ENCODE measurements at regions not wholly inside any gene's neighbourhood (a gene's known extent, or its start where the extent isn't known, plus 50 kb on each side); places are given as distances from the start of the nearest gene placed in this dataset.
"Not testable (repeated sequence)": the region's sequence is repeated elsewhere in the genome, so short reads cannot be mapped to it uniquely, and the experiment has no call there.

DNA sequence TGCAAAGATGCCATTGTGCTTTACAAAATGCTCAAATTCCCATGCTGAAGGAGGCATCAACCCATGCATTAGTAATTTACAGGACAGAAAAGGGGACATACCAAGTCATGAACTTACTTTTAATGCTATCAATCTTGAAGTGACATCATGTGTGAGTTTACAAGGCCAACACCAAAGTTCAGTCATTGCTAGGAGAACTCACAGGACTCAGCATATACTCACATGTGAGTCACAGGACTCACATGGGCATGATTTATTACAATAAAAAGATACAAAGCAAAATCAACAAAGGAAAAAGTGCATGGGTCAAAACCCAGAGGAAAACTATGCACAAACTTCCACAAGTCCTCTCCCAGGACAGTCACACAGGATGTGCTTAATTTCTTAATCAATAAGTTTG, 1656.0 kb downstream of the MRPL39 start:
- no peak for DNase-seq

DNA sequence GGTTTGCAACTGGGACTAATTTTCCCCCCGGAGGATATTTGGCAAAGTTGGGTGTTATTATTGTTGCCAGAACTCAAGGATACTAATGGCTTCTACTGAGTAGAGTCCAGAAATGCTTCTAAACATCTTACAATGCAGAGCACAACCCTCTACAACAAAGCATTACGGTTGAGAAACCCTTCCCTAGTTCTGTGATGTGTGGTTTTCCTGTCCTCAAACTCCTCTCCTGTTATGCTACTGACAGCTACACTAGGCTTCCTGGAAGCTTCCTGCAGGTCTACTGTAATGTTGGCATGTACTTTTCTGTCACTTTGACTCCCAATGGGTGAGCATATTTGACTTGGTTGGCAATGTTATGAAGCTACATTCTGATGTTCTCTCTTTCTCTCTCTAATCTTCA, 1656.9 kb downstream of the MRPL39 start:
- DNase-seq = no peak

DNA sequence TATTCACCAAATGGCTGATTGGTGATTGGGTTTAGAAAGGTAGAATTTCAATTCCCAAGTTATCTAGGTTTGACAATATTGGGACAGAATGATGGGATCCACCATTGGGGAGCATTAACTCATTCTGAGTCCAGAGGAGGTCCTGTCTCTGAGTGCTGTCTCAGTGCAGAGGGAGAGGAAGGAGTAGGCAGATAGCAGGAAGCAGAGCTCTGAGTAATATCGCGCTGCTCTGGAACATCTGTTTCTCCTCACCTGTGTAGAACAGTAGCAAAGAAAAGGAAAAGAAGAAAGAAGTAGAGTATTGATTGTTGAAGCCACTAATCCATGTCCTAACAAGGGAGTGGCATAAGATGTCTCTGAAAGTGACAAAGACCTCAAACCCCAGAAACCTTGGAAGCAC, 1657.8 kb downstream of the MRPL39 start:
- no peak for DNase-seq

DNA sequence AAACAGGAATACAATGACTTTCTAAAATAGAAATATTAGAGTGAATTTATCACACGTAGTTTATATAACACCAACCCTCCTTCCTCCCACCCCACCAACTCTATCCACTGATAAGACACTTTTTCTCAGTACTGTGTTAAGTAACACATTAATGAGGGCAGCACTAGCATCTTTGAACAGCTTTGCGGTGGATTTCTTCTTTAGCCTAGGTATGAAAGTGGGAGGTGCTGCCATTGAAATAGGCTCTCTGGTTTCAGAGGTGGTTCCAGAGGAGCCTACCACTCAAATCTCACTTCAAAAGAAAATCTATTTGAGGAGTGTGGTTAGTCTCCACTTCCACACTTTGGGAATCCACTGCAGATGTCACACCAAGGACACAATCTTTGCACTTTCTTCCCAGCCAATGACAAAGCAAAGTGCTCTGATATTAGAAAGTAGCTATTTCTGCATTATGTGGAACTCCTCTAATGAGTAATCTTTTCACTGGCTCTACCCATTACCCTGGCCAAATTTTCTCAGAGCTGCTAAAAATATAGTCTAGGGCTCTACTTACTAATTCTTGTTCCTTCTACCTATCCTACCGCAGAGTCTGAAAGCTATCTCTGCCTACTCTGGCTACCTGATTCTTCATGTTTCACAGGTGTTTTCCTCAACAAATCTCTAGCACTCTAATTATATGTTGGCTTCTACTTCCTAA, 1667.8 kb downstream of the MRPL39 start:
- no peak for DNase-seq

DNA sequence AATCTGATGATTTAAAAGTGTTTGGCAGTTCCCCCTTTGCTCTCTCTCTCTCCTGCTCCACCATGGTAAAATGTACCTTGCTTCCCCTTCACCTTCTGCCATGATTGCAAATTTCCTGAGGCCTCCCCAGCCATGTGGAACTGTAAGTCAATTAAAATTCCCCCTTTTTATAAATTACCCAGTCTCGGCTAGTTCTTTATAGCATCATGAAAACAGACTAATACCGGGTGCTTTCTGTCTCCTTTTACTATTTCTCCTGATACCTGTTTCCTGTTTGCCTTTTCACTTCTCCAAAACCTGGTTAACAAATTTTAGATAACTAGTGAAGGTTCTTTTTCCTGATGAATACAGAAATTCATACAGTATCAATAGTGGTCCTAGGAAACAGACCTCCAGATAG, 1670.3 kb downstream of the MRPL39 start:
- no peak for DNase-seq

DNA sequence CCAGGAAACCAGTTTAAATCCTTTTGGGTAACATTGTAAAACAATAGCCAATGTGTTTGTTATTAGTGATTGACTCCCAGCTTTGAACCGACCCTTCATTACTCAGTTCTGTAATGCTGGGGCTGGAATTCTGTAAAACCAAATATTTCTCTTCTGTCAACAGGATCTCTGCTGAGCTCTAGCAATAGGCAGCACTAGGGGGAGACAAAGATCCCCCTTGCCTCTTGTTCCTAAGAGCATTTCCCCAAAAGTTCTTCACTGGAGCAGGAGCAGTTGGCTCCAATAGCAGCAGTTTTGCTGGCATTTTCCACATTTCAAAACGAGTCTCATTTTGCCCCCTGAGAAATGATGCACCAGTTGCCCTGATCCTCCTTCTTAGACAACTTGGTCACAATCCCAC, 1671.1 kb downstream of the MRPL39 start:
- no peak for DNase-seq

DNA sequence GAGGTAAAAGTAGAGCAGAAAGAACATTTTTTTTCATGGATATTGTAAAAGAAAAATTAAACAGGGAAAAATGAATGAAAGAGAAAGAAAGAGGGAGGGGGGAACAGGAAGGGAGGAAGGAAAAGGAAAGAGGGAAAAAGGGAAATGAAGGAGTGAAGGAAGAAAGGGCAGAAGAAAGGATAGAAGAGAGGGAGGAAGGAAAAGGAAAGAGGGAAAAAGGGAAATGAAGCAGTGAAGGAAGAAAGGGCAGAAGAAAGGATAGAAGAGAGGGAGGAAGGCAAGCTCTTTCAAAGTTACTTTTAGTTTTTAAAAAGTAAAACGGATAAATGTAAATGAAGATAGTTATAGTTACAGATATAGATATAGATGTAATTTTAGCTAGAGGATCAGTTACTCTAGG, 1676.7 kb downstream of the MRPL39 start:
- DNase-seq = no peak

DNA sequence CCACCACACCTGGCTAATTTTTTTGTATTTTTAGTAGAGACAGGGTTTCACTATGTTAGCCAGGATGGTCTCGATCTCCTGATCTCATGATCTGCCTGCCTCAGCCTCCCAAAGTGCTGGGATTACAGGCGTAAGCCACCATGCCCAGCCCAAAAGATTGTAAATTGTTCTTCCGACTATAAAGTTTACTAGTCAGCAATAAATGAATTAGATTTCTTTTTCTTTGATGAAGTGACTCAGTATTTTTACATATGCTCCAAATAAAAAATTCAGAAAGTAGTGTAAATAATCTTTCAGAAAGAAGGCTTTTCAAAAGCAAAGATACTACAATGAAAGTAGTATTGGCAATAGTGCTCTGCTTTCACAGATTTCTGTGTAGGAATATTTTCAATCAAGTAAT, 1680.9 kb downstream of the MRPL39 start:
- DNase-seq = not testable (repeated sequence)

DNA sequence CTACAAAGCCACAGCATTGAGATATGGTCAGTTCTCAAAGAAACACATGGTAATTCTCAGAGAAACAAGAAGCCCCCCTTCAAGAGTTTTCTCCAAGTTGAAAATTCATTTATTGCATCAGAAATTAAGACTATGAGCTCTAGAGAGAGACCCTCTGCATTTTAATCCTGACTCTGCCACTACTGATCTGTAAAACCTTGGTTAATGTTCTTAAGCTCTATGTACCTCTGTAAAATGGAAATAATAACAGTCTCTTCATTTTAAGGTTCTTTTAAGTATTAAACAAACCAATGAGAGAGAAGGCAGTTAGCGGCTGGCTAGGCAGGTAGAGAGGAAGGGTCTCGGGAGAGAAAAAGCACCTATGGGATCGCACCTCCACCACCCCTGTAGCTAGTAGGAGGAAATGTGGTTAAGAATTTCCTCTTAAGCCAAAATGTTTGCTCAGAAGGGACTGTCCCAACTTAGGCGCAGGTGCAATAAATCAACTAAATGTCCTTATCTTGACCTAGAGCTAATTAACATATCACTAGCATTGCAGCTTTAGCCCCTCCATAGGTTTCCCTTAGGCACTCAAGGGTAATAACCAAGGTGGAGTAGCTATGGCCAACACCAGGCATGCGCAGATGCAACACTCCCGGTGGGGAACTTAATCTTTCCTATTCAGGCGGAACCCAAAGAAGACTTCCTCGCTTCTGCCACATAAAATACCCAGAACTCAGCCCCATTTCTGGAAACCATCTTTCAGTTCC, 1685.4 kb downstream of the MRPL39 start:
- DNase-seq = no peak

DNA sequence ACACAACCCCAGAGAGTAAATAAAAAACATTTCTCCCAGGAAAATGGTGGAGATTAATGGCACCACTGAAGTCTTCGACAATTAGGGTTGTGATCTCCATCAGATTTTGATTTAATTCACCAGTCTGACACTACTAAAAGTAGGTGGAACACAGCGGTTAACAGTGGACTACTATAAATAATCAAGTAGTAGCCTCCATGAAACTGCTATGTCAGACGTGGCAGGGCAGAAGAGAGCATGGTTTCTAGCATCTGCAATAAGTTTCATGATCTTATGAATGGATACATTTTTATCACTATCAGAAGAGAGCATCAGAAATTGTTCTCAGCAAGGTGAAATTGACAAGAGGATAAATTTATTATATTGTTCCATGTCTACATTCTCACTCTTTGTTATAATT, 1706.6 kb downstream of the MRPL39 start:
- no peak for DNase-seq

DNA sequence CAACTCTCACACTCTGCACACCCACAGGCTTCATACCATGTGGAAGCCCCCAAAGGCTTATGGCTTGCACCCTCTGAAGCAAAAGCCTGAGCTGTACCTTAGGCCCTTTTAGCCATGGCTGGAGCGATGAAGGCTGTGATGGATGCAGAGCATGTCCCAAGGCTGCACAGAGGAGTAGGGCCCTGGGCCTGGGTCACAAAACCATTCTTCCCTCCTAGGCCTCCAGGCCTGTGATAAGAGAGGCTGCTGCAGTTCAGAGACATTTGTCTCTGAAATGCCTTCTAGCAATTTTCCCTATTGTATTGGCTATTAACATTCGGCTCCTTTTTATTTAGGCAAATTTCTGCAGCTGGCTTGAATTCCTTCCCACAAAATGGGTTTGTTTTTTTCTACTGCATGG, 1707.7 kb downstream of the MRPL39 start:
- DNase-seq = no peak

DNA sequence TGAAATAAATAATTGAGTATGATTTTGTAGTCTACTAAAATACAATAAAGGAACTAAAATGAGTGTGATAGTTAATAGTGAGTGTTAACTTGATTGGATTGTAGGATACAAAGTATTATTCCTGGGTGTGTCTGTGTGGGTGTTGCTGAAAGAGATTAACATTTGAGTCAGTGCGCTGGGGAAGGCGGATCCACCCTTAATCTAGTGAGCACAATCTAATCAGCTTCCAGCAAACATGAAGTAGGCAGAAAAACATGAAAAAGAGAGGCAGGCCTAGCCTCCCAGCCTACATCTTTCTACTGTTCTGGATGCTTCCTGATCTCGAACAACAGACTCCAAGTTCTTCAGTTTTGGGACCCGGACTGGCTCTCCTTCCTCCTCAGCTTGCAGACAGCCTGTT, 1716.6 kb downstream of the MRPL39 start:
- DNase-seq = no peak

DNA sequence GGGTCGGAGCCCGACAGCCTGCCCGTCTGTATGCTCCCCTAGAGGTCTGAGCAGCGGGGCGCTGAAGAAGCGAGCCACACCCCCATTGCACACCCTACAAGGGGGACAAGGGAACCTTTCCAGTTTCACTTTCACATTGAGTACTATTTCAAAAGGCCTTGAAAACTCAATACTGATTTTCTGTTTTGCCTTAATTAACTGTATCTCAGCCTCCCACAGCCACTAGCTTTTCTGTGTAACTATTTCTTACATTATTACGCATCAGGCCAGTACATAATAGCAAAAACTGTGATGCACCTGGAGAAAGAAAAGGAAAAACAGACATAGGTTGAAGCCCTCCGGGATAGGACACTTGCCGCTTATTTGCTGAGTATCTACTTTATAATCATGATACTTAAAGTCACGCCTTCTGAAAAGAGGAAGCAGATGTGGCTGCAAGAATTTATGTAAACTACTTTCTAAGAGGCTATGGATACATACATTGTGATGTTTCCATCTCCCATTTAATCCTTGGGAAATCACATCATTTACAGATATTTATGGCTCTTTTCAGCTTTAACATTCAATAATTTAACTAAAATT, 1719.5 kb downstream of the MRPL39 start:
- no peak for DNase-seq

DNA sequence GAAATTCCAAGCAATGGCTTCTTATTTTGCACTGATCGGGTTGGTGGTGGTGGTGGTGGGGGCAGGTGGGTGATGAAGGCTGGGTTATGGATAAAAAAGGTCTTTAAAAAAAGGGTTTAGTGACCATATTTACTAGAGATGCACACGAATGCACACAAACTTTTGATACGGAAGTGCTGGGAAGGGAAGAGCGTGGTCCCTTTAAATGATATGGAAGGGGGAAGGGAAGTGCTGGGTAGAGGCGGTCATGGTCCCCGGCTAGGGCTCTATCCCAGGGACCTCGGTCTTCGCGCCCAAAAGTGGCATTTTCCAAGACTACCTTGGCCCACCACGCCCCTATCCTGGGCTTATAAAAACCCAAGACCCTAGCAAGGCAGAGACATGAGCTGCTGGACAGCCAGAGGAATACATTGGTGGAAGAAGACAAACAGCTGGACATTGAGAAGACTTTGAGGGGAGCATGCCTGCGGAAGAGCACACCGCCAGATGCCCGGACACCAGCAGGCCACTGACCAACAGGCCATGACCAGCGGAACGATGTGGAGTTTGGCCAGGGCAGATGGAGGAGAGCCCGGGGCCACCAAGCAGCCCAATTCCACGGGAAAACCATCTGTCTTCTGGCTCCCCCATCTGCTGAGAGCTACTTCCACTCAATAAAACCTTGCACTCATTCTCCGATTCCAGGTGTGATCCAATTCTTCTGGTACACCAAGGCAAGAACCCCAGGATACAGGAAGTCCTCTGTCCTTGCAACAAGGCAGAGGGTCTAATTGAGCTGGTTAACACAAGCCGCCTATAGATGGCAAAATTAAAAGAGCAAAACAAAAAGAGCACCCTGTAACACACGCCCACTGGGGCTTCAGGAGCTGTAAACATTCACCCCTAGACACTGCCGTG, 1720.2 kb downstream of the MRPL39 start:
- no peak for DNase-seq

DNA sequence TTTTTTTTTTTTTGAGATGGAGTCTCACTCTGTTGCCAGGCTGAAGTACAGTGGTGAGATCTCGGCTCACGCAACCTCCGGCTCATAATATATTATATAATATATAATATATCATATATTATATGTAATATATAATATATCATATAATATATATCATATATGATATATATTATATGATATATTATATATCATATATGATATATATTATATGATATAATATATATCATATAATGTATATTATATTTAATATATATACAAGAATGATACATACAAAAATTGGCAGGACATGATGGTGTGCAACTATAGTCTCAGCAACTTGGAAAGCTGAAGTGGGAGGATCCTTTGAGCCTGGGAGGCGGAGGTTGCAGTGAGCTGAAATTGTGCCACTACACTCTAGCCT, 1725.5 kb downstream of the MRPL39 start:
- no peak for DNase-seq

DNA sequence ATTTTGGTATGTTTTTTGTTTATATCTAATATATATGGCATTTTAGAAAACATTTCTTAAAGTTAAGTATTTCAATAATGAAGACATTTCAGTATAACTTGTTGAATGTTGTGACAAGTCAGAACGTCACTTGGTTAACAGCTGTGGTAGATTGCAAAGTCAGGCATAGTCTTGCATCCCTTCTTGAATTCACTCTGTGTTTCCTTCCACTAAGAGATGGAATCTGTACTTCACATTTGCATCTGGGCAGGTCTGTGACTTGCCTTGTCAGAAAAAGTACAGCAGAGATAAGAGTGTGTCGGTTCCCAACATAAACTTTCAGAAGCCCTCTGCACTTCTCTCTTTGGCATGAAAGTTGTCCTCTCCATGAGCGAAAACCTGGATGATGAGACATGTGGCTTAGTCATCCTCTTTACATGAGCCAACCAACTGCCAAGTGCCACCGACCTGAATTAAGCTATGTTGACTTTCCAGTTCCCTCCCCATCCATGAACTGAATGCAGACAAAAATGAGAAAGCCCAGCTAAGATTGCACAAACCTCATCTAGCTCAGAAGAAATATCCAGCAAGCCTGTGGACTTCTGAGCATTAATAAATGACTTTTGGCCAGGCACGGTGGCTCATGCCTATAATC, 1730.2 kb downstream of the MRPL39 start:
- DNase-seq = no peak

DNA sequence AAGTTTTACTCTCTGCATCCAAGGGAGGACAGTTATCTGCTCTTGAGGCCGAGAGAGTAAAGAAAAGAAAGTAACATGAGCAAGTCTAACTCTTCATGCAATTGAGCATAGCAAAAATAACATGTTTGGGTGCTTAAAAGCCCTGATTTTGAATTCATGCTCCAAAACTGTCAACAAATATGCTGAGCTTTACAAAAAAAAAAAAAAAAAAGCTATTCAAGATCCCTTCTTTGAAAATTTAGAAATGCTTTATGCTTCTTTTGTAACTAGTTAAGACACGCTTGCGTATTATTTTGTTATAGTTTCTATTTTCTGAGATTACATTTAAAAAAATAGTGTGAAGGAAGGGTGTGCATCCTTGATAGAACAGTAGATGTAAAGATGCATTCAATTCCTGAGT, 1733.0 kb downstream of the MRPL39 start:
- DNase-seq = no peak

DNA sequence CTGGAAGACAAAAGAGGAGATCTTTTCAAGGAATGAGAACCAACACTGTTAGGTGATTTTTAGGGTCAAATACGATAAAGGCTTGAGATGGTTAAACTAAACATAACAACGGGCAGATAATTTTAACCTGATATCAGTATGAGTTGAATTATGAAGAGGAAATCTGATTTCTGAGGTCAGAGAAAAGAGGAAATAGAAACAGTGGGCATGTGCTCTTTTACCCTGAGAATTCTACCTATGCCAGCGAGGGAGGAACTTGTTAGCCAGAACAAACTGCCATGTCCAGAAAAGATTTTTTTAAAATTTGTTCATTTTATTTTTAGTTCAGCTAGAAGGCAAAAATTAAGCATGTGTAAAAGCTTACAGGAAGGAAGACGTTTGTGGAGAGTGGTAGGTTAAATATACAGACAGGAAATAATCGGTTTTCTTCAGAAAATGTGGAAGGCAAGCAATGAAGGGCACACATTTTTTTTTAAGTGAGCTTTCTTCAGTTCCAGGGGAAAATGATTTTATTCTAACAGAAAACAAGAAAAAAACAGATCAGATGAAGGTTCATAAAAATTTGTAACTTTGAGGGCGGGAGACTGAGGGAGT, 1745.3 kb downstream of the MRPL39 start:
- DNase-seq = no peak

DNA sequence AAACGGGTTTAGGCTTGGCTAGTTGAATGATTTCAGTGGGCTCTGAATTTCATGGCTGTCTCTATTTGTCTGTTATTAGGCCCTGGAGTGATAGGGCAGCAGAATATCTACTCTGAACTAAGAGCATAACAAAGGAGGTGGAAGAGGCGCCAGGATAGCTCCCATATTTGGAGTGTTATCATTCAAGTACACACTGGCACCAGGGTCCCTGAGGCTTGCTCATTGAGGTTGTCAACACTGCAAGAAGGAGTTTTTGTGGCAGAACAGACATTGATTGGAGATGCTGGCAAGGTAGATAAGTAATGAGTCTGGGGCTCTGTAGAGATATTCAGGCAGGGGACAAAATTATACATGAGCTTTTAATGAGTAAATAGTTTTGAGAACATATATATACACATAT, 1748.4 kb downstream of the MRPL39 start:
- DNase-seq = no peak

DNA sequence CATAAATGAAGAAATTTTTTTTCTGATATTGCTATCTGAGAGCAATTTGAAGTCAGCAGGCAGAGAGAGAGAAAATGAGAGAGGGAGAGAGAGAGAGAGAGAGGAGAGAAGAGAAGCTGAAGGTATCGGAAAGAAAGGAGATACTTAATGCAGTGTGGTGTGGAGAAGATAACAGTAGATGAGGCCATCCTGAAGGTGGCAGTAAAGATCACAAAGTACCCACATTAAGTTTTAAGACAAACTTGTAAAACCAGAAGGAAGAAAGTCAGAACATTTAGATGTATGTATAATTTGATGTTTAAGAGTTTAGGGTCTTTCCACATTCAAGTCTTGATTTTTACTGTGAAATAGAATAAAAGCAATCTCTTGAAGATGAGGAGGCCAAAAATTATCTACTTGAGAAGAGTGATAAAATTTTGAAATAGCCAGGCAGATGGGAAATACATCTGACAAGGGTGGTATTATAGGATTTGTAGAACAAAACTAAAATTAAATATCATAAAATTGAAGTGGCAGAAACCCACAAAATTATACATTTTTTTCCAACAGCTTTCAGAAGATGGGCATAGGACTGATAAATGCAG, 1753.4 kb downstream of the MRPL39 start:
- no peak for DNase-seq

DNA sequence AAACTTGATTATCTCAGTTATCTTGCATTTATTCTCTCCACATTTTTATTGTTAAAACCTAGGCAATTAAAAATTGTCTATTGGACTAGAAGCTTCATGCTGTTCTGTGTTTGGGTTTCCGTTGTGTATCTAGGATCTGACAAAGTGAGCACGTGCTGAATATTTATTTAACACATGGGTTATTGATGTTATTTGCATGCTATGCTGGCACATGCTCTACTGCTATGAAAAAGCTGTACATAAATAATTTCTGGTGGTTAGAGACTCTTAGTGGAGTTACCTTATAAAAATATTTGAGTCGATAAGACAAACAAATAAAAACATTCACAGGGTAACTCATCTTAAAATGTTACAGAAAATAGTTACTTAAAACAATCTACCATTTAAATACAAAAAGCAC, 1769.7 kb downstream of the MRPL39 start:
- DNase-seq = peak in 1 of 2 experiments; percentile 5

DNA sequence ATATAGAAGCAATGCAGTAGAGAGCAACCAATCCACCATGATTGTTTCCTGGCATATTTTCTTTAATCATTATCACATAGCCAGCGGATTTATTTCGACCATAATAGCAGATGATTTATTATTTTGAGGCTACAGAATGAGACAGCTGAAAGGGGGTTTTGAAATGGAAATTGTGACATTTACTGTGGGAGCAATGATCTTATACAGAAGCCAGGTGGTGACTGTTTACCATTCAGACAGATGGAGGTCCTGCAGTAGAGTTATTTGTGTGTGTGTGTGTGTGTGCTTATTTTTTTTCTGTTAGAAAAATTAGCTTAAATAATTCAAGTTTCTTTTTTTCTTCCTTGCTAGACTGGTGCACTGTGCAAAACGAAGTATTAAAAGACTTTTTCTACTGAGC, 1784.5 kb downstream of the MRPL39 start:
- peak; percentile 77 to 81 for DNase-seq

Measured in SHP77 (cell line).